Ishikawa (cell line): ENCODE measurements at regions not wholly inside any gene's neighbourhood (a gene's known extent, or its start where the extent isn't known, plus 50 kb on each side); places are given as distances from the start of the nearest gene placed in this dataset.

Experiments
- EP300 ChIP-seq: IDR thresholded peaks from 2 replicates; pipeline ENCODE4 v1.6.1; 2012; ENCODE audit warnings: borderline replicate concordance
- MAX ChIP-seq: IDR thresholded peaks from 2 replicates; pipeline ENCODE4 v1.6.1; 2012
- YY1 ChIP-seq: IDR thresholded peaks from 2 replicates; pipeline ENCODE4 v1.6.1; 2012; ENCODE audit warnings: low read depth

- TF ChIP-seq MAX (no peak), YY1 (no peak), EP300 (no peak)
These were observed 326.2 kb downstream of the TSHZ3 start for GRCh38 chr19:31023038-31023437.
